Osteoblast (primary cell): ENCODE measurements at regions not wholly inside any gene's neighbourhood (a gene's known extent, or its start where the extent isn't known, plus 50 kb on each side); places are given as distances from the start of the nearest gene placed in this dataset.

ENCODE experiments used
- DNase-seq: peaks from one replicate; pipeline ENCODE4 v3.0.0; 2011; ENCODE audit warnings: low spot score, mixed read lengths; ENCODE audit not compliant: insufficient read length; ENCODE audit errors: missing footprints
- H2AFZ ChIP-seq: 2 replicates; pipeline ENCODE4 v1.6.0; 2011; ENCODE audit warnings: mild to moderate bottlenecking, low read length
- H3K27ac ChIP-seq: 2 replicates; pipeline ENCODE4 v1.5.1; 2011; ENCODE audit warnings: mild to moderate bottlenecking, low read depth, low read length, moderate library complexity
- H3K27me3 ChIP-seq: 2 replicates; pipeline ENCODE4 v1.6.0; 2012; ENCODE audit warnings: mild to moderate bottlenecking, control low read depth, inconsistent platforms, low read length, moderate library complexity; ENCODE audit not compliant: insufficient read depth
- H3K36me3 ChIP-seq: 2 replicates; pipeline ENCODE4 v1.5.1; 2011; ENCODE audit warnings: mild to moderate bottlenecking, low read length, control low read depth, moderate library complexity; ENCODE audit not compliant: insufficient read depth
- H3K4me1 ChIP-seq: 2 replicates; pipeline ENCODE4 v1.5.1; 2011; ENCODE audit warnings: mild to moderate bottlenecking, low read length, control low read depth, moderate library complexity; ENCODE audit not compliant: insufficient read depth
- H3K4me2 ChIP-seq: 2 replicates; pipeline ENCODE4 v1.6.0; 2011; ENCODE audit warnings: mild to moderate bottlenecking, low read length; ENCODE audit not compliant: insufficient read depth
- H3K4me3 ChIP-seq: fragments of 200-600 bp; sonication (generic); 3 replicates; pipeline ENCODE4 v1.5.1; 2012; ENCODE audit warnings: mild to moderate bottlenecking, low read length, inconsistent platforms; ENCODE audit not compliant: insufficient read depth
- H3K79me2 ChIP-seq: 2 replicates; pipeline ENCODE4 v1.6.0; 2012; ENCODE audit warnings: mild to moderate bottlenecking, low read length, control low read depth, inconsistent platforms; ENCODE audit not compliant: insufficient read depth
- H3K9me3 ChIP-seq: 2 replicates; pipeline ENCODE4 v1.5.1; 2011; ENCODE audit warnings: low read depth, low read length, control low read depth
- H4K20me1 ChIP-seq: 2 replicates; pipeline ENCODE4 v1.6.0; 2012; ENCODE audit warnings: mild to moderate bottlenecking, low read length, control low read depth; ENCODE audit not compliant: insufficient read depth
- CTCF ChIP-seq: IDR thresholded peaks from 2 replicates; pipeline ENCODE4 v1.5.1; 2011; ENCODE audit warnings: mild to moderate bottlenecking, low read depth, low read length, moderate library complexity; ENCODE audit errors: extremely low read depth

DNA sequence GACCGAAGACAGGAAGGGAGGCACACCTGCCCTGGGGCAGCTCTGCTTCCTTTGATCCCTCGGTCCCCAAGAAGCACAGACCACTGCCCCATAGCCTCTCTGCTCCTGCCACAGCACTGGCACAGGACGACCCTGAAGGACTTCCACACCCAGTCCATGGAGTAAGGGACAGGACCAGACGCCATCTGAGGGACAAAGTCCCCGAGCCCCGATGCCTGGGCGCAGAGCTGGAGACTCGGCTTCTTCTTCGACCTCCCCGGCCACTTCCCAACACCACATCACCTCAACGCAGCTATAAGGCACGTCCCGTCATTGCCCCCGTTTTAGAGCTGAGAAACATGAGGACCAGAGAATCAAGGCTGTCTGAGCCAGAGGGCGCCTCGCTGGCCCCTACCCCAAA, 310.5 kb downstream of the BRD1 start:
- Histone ChIP-seq H3K9me3 (peaks cover 3% of the 10 kb centered on the region), H3K4me3 (no peak overlapping the region), H3K79me2 (no peaks in the 10 kb centered on the region), H3K36me3 (no peaks in the 10 kb centered on the region), H4K20me1 (no peaks in the 10 kb centered on the region), H3K4me1 (no peaks in the 10 kb centered on the region), H3K27ac (no peak overlapping the region), H3K27me3 (no peaks in the 10 kb centered on the region), H2AFZ (no peak overlapping the region), H3K4me2 (no peak overlapping the region)
- DNase-seq: peak; percentile 63
- TF ChIP-seq CTCF: no peak

DNA sequence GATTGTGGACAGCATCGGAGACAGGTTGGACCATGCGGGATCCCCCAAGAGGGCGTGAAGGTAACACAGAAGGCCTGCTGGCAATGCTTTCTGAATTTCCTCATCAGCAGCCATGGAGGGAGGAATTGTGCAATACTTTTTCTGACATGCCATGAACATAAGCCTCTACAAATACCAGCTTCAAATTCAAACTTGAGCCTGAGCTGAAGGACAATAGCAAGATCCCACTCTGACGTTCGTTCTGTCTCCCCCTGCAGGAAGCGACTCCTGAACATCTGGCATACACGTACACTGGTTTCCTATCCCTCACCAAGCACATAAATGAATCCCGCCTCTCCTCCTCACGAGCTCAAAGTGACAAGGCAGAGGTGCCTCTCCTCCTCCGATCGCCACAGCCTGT, 312.2 kb downstream of the BRD1 start:
- H3K36me3 ChIP-seq: no peaks in the 10 kb centered on the region
- TF ChIP-seq CTCF: no peak

GRCh38 chr22:49514641-49515040, 313.0 kb downstream of the BRD1 start:
- Histone ChIP-seq H3K27ac (no peak overlapping the region), H3K36me3 (no peaks in the 10 kb centered on the region), H4K20me1 (no peaks in the 10 kb centered on the region), H3K9me3 (peaks cover 3% of the 10 kb centered on the region), H3K4me3 (no peak overlapping the region), H3K4me1 (no peaks in the 10 kb centered on the region), H3K4me2 (no peak overlapping the region), H2AFZ (no peak overlapping the region), H3K79me2 (no peaks in the 10 kb centered on the region), H3K27me3 (no peaks in the 10 kb centered on the region)
- no peak for TF ChIP-seq CTCF
- DNase-seq: no peak

More for the DNA sequence above, 312.2 kb downstream of the BRD1 start:
- H3K27me3 ChIP-seq: no peaks in the 10 kb centered on the region
- no peak overlapping the region for H3K4me2 ChIP-seq
- no peaks in the 10 kb centered on the region for H4K20me1 ChIP-seq
- H3K9me3 ChIP-seq: peaks cover 3% of the 10 kb centered on the region
- H3K4me1 ChIP-seq: no peaks in the 10 kb centered on the region
- no peak overlapping the region for H3K4me3 ChIP-seq
- H3K27ac ChIP-seq: no peak overlapping the region
- no peak overlapping the region for H2AFZ ChIP-seq
- no peak for DNase-seq
- no peaks in the 10 kb centered on the region for H3K79me2 ChIP-seq

- no peak for DNase-seq
- no peaks in the 10 kb centered on the region for H3K36me3 ChIP-seq
Measured at GRCh38 chr22:49514211-49514610, 313.5 kb downstream of the BRD1 start.

More at GRCh38 chr22:49514211-49514610, 313.5 kb downstream of the BRD1 start:
- no peak for TF ChIP-seq CTCF
- H3K4me1 ChIP-seq: no peaks in the 10 kb centered on the region
- H3K4me2 ChIP-seq: no peak overlapping the region
- H3K79me2 ChIP-seq: no peaks in the 10 kb centered on the region
- H3K4me3 ChIP-seq: no peak overlapping the region
- no peaks in the 10 kb centered on the region for H3K27me3 ChIP-seq
- H3K9me3 ChIP-seq: peaks cover 4% of the 10 kb centered on the region
- no peak overlapping the region for H2AFZ ChIP-seq
- H4K20me1 ChIP-seq: no peaks in the 10 kb centered on the region
- H3K27ac ChIP-seq: no peak overlapping the region
